HG03520 (cell line): ENCODE measurements at regions not wholly inside any gene's neighbourhood (a gene's known extent, or its start where the extent isn't known, plus 50 kb on each side); places are given as distances from the start of the nearest gene placed in this dataset.

Experiments used
- ATAC-seq: cut with Tn5 transposase; IDR thresholded peaks from one replicate; pipeline ENCODE4 v1.9.1; 2021; ENCODE audit warnings: mild to moderate bottlenecking, moderate library complexity; ENCODE audit not compliant: unreplicated experiment

GRCh38 chr2:133806564-133806963 is 238.3 kb upstream of the NCKAP5 start:
- ATAC-seq: no peak

GRCh38 chr2:133809485-133809884 is 241.2 kb upstream of the NCKAP5 start:
- ATAC-seq: no peak

- ATAC-seq: no peak
Measured at GRCh38 chr2:133810559-133810958, 242.3 kb upstream of the NCKAP5 start.

GRCh38 chr2:133811409-133812125 is 243.3 kb upstream of the NCKAP5 start:
- ATAC-seq: no peak

- no peak for ATAC-seq
Measured at GRCh38 chr2:133812826-133813617, 244.8 kb upstream of the NCKAP5 start.

- ATAC-seq: no peak
Measured at GRCh38 chr2:133814890-133815289, 246.6 kb upstream of the NCKAP5 start.

GRCh38 chr2:133816037-133816436 is 247.8 kb upstream of the NCKAP5 start:
- ATAC-seq: no peak

- no peak for ATAC-seq
Measured at GRCh38 chr2:133817680-133818566, 249.7 kb upstream of the NCKAP5 start.

GRCh38 chr2:133818661-133819060 is 250.4 kb upstream of the NCKAP5 start:
- no peak for ATAC-seq

- ATAC-seq: no peak
Measured at GRCh38 chr2:133819906-133820305, 251.6 kb upstream of the NCKAP5 start.

- no peak for ATAC-seq
Measured at GRCh38 chr2:133821107-133821760, 253.0 kb upstream of the NCKAP5 start.

- ATAC-seq: no peak
Measured at GRCh38 chr2:133822517-133823225, 254.4 kb upstream of the NCKAP5 start.

- no peak for ATAC-seq
Measured at GRCh38 chr2:133823226-133823550, 254.9 kb upstream of the NCKAP5 start.

GRCh38 chr2:133824869-133825268 is 256.6 kb upstream of the NCKAP5 start:
- no peak for ATAC-seq

GRCh38 chr2:133825778-133826177 is 257.5 kb upstream of the NCKAP5 start:
- no peak for ATAC-seq

GRCh38 chr2:133828913-133829312 is 260.6 kb upstream of the NCKAP5 start:
- ATAC-seq: no peak

- ATAC-seq: no peak
Measured at GRCh38 chr2:133829450-133830020, 261.3 kb upstream of the NCKAP5 start.

GRCh38 chr2:133833746-133834145 is 265.5 kb upstream of the NCKAP5 start:
- ATAC-seq: no peak

- ATAC-seq: no peak
Measured at GRCh38 chr2:133835821-133836619, 267.8 kb upstream of the NCKAP5 start.
